ENCODE measurements at regions not wholly inside any gene's neighbourhood (a gene's known extent, or its start where the extent isn't known, plus 50 kb on each side); places are given as distances from the start of the nearest gene placed in this dataset.

DNA sequence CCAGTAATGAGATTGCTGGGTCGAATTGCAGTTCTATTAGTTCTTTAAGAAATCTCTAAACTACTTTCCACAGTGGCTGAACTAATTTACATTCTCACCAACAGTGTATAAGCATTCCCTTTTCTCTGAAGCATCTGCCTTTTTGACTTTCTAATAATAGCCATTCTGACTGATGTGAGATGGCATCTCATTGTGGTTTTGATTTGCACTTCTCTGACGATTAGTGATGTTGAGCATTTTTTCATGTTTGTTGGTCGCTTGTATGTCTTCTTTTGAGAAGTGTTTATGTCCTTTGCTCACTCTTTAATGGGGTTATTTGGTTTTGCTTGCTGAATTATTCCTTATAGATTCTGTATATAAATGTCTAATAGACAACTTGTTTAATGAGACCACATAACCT lies 69.6 kb upstream of the UGP2 start:
- Histone ChIP-seq H3K27me3 (ENCODE audit: insufficient read depth, low read length) (no peaks in the 10 kb centered on the region), H3K9me3 (ENCODE audit: low read length) (peaks cover 11% of the 10 kb centered on the region), H3K4me2 (ENCODE audit: low read length) (no peak overlapping the region), H3K4me1 (ENCODE audit: insufficient read depth, low read length, severe bottlenecking) (no peaks in the 10 kb centered on the region), H3K9ac (ENCODE audit: low read length) (no peak overlapping the region), H3F3A (ENCODE audit: insufficient read depth, low read length) (no peaks in the 10 kb centered on the region), H3K9me2 (ENCODE audit: low read depth, low read length) (no peaks in the 10 kb centered on the region), H3K4me3 (ENCODE audit: low read depth, low read length, poor library complexity, severe bottlenecking) (no peak overlapping the region), H4K20me1 (ENCODE audit: insufficient read depth, low read length) (no peaks in the 10 kb centered on the region), H2AFZ (ENCODE audit: low read length) (no peak overlapping the region), H3K36me3 (ENCODE audit: insufficient read depth, low read length) (no peaks in the 10 kb centered on the region), H3K27ac (ENCODE audit: low read depth, low read length, poor library complexity, severe bottlenecking) (no peak overlapping the region), H3K79me2 (ENCODE audit: insufficient read depth, low read length) (no peaks in the 10 kb centered on the region)
- TF ChIP-seq EZH2 (IDR thresholded peaks at IDR 0.05; ENCODE audit: borderline replicate concordance, low read length): no peak
- TF ChIP-seq, protein P1, sequence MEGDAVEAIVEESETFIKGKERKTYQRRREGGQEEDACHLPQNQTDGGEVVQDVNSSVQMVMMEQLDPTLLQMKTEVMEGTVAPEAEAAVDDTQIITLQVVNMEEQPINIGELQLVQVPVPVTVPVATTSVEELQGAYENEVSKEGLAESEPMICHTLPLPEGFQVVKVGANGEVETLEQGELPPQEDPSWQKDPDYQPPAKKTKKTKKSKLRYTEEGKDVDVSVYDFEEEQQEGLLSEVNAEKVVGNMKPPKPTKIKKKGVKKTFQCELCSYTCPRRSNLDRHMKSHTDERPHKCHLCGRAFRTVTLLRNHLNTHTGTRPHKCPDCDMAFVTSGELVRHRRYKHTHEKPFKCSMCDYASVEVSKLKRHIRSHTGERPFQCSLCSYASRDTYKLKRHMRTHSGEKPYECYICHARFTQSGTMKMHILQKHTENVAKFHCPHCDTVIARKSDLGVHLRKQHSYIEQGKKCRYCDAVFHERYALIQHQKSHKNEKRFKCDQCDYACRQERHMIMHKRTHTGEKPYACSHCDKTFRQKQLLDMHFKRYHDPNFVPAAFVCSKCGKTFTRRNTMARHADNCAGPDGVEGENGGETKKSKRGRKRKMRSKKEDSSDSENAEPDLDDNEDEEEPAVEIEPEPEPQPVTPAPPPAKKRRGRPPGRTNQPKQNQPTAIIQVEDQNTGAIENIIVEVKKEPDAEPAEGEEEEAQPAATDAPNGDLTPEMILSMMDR (IDR thresholded peaks at IDR 0.05; ENCODE audit: low read length): no peak

- no peaks in the 10 kb centered on the region for H3F3A ChIP-seq (ENCODE audit: insufficient read depth, low read length)
- no peaks in the 10 kb centered on the region for H3K79me2 ChIP-seq (ENCODE audit: insufficient read depth, low read length)
- H3K36me3 ChIP-seq (ENCODE audit: insufficient read depth, low read length): no peaks in the 10 kb centered on the region
- H4K20me1 ChIP-seq (ENCODE audit: insufficient read depth, low read length): no peaks in the 10 kb centered on the region
- no peak overlapping the region for H3K27ac ChIP-seq (ENCODE audit: low read depth, low read length, poor library complexity, severe bottlenecking)
- no peaks in the 10 kb centered on the region for H3K9me3 ChIP-seq (ENCODE audit: low read length)
- no peaks in the 10 kb centered on the region for H3K9me2 ChIP-seq (ENCODE audit: low read depth, low read length)
- H3K4me3 ChIP-seq (ENCODE audit: low read depth, low read length, poor library complexity, severe bottlenecking): no peak overlapping the region
- H3K9ac ChIP-seq (ENCODE audit: low read length): no peak overlapping the region
- no peak for TF ChIP-seq EZH2 (IDR thresholded peaks at IDR 0.05; ENCODE audit: borderline replicate concordance, low read length)
- TF ChIP-seq, protein P1 (IDR thresholded peaks at IDR 0.05; ENCODE audit: low read length): no peak
- no peak overlapping the region for H2AFZ ChIP-seq (ENCODE audit: low read length)
- no peak overlapping the region for H3K4me2 ChIP-seq (ENCODE audit: low read length)
- no peaks in the 10 kb centered on the region for H3K27me3 ChIP-seq (ENCODE audit: insufficient read depth, low read length)
- peaks cover 3% of the 10 kb centered on the region for H3K4me1 ChIP-seq (ENCODE audit: insufficient read depth, low read length, severe bottlenecking)
These were observed 66.5 kb upstream of the UGP2 start for GRCh38 chr2:63775191-63775590.

GRCh38 chr2:63776382-63776781 lies 65.3 kb upstream of the UGP2 start:
- Histone ChIP-seq H3K36me3 (ENCODE audit: insufficient read depth, low read length) (no peaks in the 10 kb centered on the region), H3K79me2 (ENCODE audit: insufficient read depth, low read length) (no peaks in the 10 kb centered on the region), H3K4me3 (ENCODE audit: low read depth, low read length, poor library complexity, severe bottlenecking) (no peak overlapping the region), H3K4me1 (ENCODE audit: insufficient read depth, low read length, severe bottlenecking) (peaks cover 12% of the 10 kb centered on the region), H3K27me3 (ENCODE audit: insufficient read depth, low read length) (no peaks in the 10 kb centered on the region), H3K9me3 (ENCODE audit: low read length) (no peaks in the 10 kb centered on the region), H3K9ac (ENCODE audit: low read length) (no peak overlapping the region), H4K20me1 (ENCODE audit: insufficient read depth, low read length) (no peaks in the 10 kb centered on the region), H3K9me2 (ENCODE audit: low read depth, low read length) (no peaks in the 10 kb centered on the region), H2AFZ (ENCODE audit: low read length) (no peak overlapping the region), H3F3A (ENCODE audit: insufficient read depth, low read length) (no peaks in the 10 kb centered on the region), H3K4me2 (ENCODE audit: low read length) (no peak overlapping the region), H3K27ac (ENCODE audit: low read depth, low read length, poor library complexity, severe bottlenecking) (no peak overlapping the region)
- TF ChIP-seq, protein P1 (IDR thresholded peaks at IDR 0.05; ENCODE audit: low read length): no peak
- TF ChIP-seq EZH2 (IDR thresholded peaks at IDR 0.05; ENCODE audit: borderline replicate concordance, low read length): no peak
